K562 (cell line): ENCODE measurements at regions not wholly inside any gene's neighbourhood (a gene's known extent, or its start where the extent isn't known, plus 50 kb on each side); places are given as distances from the start of the nearest gene placed in this dataset.

Source experiments
- ADNP ChIP-seq: fragments of 200-800 bp; sonication (Bioruptor generic); IDR thresholded peaks from 2 replicates; pipeline ENCODE4 v1.6.1; 2016; ENCODE audit warnings: missing genetic modification characterization, missing compliant biosample characterization
- CTBP1 ChIP-seq: fragments of 450-650 bp; IDR thresholded peaks from 2 replicates; pipeline ENCODE4 v1.6.1; 2016; ENCODE audit warnings: borderline replicate concordance
- CXXC5 ChIP-seq: fragments of 250-450 bp; sonication (Bioruptor Pico); IDR thresholded peaks from 2 replicates; pipeline ENCODE4 v1.8.0; 2022; ENCODE audit warnings: inconsistent platforms, mild to moderate bottlenecking, moderate library complexity
- DDX20 ChIP-seq: fragments of 450-650 bp; IDR thresholded peaks from 2 replicates; pipeline ENCODE4 v1.6.1; 2016; ENCODE audit warnings: missing genetic modification characterization, low read depth, mild to moderate bottlenecking, missing compliant biosample characterization, moderate library complexity
- HNRNPL ChIP-seq: fragments of 200-400 bp; formaldehyde crosslinking; IDR thresholded peaks from 2 replicates; pipeline ENCODE4 v1.6.1; 2017; ENCODE audit warnings: low read depth, mild to moderate bottlenecking, low read length
- ILF3 ChIP-seq: fragments of 450-650 bp; IDR thresholded peaks from 2 replicates; pipeline ENCODE4 v1.6.1; 2018; ENCODE audit warnings: antibody characterized with exemption, mild to moderate bottlenecking, moderate library complexity, borderline replicate concordance
- MCM5 ChIP-seq: fragments of 450-650 bp; IDR thresholded peaks from 2 replicates; pipeline ENCODE4 v1.6.1; 2016; ENCODE audit warnings: low read depth
- SMARCE1 ChIP-seq: fragments of 450-650 bp; IDR thresholded peaks from 2 replicates; pipeline ENCODE4 v1.7.1; 2016; ENCODE audit warnings: mild to moderate bottlenecking
- ZNF830 ChIP-seq: fragments of 250-450 bp; sonication (Bioruptor Pico); IDR thresholded peaks from 2 replicates; pipeline ENCODE4 v1.5.0; 2021; ENCODE audit warnings: mild to moderate bottlenecking
- TF ChIP-seq, protein P1 (sequence below), 2 experiments: fragments of 450-650 bp; formaldehyde crosslinking in 1 of 2; IDR thresholded peaks; 2 replicates each; pipeline versions ENCODE4 v1.4.0 to v1.6.1; 2014 to 2020; ENCODE audit warnings: mild to moderate bottlenecking in 2 of 2, borderline replicate concordance in 1 of 2, low read depth in 1 of 2
- TF ChIP-seq, protein P2 (sequence below), 2 experiments: fragments of 450-650 bp; conservative IDR thresholded peaks; 2 replicates each; pipeline ENCODE4 v1.6.1; 2017; ENCODE audit warnings: mild to moderate bottlenecking in 2 of 2, moderate library complexity in 2 of 2
- TF ChIP-seq, protein P3 (sequence below): fragments of 150-350 bp; IDR thresholded peaks from 2 replicates; pipeline ENCODE4 v1.6.1; 2014; ENCODE audit warnings: low read depth, mild to moderate bottlenecking, low read length, borderline replicate concordance

DNA sequence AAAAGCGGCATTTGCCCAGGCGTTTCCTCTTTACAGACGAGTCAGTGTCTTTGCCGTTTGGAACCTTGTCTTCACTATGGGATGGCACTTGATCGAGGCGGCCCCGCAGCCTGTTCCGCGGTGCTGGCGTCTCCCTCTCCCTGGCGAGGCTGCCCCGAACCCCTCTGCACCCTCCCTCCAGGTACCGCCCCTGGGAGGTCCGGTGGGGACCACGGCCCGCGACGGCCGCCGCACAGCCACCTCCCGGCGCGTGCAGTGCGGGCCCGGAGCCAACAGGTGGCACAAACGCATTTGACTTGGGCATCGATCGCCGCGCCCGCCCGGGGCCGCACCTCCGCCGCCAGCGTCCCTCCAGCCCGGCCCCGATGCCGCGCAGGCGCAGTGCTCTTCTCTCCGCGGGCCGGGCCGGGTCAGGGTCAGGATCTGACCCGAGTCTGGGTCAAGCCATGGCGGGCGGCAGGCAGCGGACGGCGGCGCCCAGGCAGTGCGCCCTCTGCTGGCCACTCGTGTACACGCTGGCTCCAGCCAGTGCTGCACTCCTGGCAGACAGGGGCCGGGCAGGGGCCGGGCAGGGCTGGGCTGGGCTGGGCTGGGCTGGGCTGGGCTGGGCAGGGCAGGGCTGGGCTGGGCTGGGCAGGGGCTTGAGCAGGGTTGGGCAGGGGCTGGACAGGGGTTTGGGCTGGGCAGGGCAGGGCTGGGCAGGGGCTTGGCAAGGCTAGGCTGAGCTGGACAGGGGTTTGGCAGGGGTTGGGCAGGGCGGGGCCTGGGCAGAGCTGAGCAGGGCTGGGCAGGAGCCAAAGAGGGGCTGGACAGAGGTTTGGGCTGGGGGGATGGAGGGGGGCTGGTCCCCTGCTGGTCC, 155.8 kb upstream of the IRX4 start (continued):
- TF ChIP-seq, protein P1, sequence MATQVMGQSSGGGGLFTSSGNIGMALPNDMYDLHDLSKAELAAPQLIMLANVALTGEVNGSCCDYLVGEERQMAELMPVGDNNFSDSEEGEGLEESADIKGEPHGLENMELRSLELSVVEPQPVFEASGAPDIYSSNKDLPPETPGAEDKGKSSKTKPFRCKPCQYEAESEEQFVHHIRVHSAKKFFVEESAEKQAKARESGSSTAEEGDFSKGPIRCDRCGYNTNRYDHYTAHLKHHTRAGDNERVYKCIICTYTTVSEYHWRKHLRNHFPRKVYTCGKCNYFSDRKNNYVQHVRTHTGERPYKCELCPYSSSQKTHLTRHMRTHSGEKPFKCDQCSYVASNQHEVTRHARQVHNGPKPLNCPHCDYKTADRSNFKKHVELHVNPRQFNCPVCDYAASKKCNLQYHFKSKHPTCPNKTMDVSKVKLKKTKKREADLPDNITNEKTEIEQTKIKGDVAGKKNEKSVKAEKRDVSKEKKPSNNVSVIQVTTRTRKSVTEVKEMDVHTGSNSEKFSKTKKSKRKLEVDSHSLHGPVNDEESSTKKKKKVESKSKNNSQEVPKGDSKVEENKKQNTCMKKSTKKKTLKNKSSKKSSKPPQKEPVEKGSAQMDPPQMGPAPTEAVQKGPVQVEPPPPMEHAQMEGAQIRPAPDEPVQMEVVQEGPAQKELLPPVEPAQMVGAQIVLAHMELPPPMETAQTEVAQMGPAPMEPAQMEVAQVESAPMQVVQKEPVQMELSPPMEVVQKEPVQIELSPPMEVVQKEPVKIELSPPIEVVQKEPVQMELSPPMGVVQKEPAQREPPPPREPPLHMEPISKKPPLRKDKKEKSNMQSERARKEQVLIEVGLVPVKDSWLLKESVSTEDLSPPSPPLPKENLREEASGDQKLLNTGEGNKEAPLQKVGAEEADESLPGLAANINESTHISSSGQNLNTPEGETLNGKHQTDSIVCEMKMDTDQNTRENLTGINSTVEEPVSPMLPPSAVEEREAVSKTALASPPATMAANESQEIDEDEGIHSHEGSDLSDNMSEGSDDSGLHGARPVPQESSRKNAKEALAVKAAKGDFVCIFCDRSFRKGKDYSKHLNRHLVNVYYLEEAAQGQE (IDR thresholded peaks at IDR 0.05; ENCODE audit: borderline replicate concordance), result peak; percentile 60; the same call in 1 of the 2 replicates
- TF ChIP-seq, protein P1 (CRISPR knock-in tag; IDR thresholded peaks at IDR 0.05; ENCODE audit: low read depth), result no peak
- TF ChIP-seq CTBP1, result peak; percentile 84; the same call in 1 of the 2 replicates
- peak; percentile 61; the same call in 1 of the 2 replicates for TF ChIP-seq ILF3
- no peak for TF ChIP-seq MCM5
- TF ChIP-seq ZNF830 (CRISPR knock-in tag), result no peak
- no peak for TF ChIP-seq DDX20 (tag)
- TF ChIP-seq ADNP (tag), result no peak
- TF ChIP-seq, protein P2, sequence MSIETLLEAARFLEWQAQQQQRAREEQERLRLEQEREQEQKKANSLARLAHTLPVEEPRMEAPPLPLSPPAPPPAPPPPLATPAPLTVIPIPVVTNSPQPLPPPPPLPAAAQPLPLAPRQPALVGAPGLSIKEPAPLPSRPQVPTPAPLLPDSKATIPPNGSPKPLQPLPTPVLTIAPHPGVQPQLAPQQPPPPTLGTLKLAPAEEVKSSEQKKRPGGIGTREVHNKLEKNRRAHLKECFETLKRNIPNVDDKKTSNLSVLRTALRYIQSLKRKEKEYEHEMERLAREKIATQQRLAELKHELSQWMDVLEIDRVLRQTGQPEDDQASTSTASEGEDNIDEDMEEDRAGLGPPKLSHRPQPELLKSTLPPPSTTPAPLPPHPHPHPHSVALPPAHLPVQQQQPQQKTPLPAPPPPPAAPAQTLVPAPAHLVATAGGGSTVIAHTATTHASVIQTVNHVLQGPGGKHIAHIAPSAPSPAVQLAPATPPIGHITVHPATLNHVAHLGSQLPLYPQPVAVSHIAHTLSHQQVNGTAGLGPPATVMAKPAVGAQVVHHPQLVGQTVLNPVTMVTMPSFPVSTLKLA (conservative IDR thresholded peaks at IDR 0.05), result peak in 1 of 2 experiments; percentile 36; a peak in 1 of 4 replicates
- TF ChIP-seq, protein P3, sequence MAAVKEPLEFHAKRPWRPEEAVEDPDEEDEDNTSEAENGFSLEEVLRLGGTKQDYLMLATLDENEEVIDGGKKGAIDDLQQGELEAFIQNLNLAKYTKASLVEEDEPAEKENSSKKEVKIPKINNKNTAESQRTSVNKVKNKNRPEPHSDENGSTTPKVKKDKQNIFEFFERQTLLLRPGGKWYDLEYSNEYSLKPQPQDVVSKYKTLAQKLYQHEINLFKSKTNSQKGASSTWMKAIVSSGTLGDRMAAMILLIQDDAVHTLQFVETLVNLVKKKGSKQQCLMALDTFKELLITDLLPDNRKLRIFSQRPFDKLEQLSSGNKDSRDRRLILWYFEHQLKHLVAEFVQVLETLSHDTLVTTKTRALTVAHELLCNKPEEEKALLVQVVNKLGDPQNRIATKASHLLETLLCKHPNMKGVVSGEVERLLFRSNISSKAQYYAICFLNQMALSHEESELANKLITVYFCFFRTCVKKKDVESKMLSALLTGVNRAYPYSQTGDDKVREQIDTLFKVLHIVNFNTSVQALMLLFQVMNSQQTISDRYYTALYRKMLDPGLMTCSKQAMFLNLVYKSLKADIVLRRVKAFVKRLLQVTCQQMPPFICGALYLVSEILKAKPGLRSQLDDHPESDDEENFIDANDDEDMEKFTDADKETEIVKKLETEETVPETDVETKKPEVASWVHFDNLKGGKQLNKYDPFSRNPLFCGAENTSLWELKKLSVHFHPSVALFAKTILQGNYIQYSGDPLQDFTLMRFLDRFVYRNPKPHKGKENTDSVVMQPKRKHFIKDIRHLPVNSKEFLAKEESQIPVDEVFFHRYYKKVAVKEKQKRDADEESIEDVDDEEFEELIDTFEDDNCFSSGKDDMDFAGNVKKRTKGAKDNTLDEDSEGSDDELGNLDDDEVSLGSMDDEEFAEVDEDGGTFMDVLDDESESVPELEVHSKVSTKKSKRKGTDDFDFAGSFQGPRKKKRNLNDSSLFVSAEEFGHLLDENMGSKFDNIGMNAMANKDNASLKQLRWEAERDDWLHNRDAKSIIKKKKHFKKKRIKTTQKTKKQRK, result no peak
- peak; percentile 91; the same call in 1 of the 2 replicates for TF ChIP-seq HNRNPL
- TF ChIP-seq CXXC5, result peak; percentile 47
- no peak for TF ChIP-seq SMARCE1
